Fibroblast of mammary gland (primary cell): ENCODE measurements at regions not wholly inside any gene's neighbourhood (a gene's known extent, or its start where the extent isn't known, plus 50 kb on each side); places are given as distances from the start of the nearest gene placed in this dataset.

ENCODE experiments used
- DNase-seq: peaks from one replicate; pipeline ENCODE4 v3.0.0-alpha.2; 2010; ENCODE audit warnings: low read depth
- H3K4me3 ChIP-seq: 2 replicates; pipeline ENCODE4 v1.5.1; 2011; ENCODE audit warnings: low read depth, mild to moderate bottlenecking, low read length, moderate library complexity; ENCODE audit not compliant: control insufficient read depth
- CTCF ChIP-seq: conservative IDR thresholded peaks from 2 replicates; pipeline ENCODE4 v1.5.1; 2011; ENCODE audit warnings: low read depth, low read length, inconsistent platforms; ENCODE audit not compliant: control insufficient read depth, insufficient read depth

- TF ChIP-seq CTCF: no peak
- no peak for DNase-seq
- H3K4me3 ChIP-seq: no peak overlapping the region
Observed at GRCh38 chr4:84179409-84179808, 319.7 kb downstream of the NKX6-1 start.

- no peak for DNase-seq
- no peak for TF ChIP-seq CTCF
- no peak overlapping the region for H3K4me3 ChIP-seq
Observed at GRCh38 chr4:84177831-84178542, 321.1 kb downstream of the NKX6-1 start.

- no peak for DNase-seq
- TF ChIP-seq CTCF: no peak
Observed at GRCh38 chr4:84176016-84176415, 323.1 kb downstream of the NKX6-1 start.

GRCh38 chr4:84171871-84172270 lies 327.2 kb downstream of the NKX6-1 start:
- no peak overlapping the region for H3K4me3 ChIP-seq
- DNase-seq: no peak
- TF ChIP-seq CTCF: no peak

More at GRCh38 chr4:84176016-84176415, 323.1 kb downstream of the NKX6-1 start:
- H3K4me3 ChIP-seq: no peak overlapping the region

- no peak overlapping the region for H3K4me3 ChIP-seq
- TF ChIP-seq CTCF: no peak
- no peak for DNase-seq
Observed at GRCh38 chr4:84167564-84167963, 331.5 kb downstream of the NKX6-1 start.

GRCh38 chr4:84167093-84167492 lies 332.0 kb downstream of the NKX6-1 start:
- DNase-seq: no peak
- TF ChIP-seq CTCF: no peak

GRCh38 chr4:84166486-84166885 lies 332.6 kb downstream of the NKX6-1 start:
- TF ChIP-seq CTCF: no peak
- no peak for DNase-seq
- H3K4me3 ChIP-seq: no peak overlapping the region

More at GRCh38 chr4:84167093-84167492, 332.0 kb downstream of the NKX6-1 start:
- no peak overlapping the region for H3K4me3 ChIP-seq
